HG02610 (cell line): ENCODE measurements at regions not wholly inside any gene's neighbourhood (a gene's known extent, or its start where the extent isn't known, plus 50 kb on each side); places are given as distances from the start of the nearest gene placed in this dataset.

Experiments
- ATAC-seq: cut with Tn5 transposase; IDR thresholded peaks from one replicate; pipeline ENCODE4 v1.9.1; 2021; ENCODE audit warnings: mild to moderate bottlenecking, moderate library complexity; ENCODE audit not compliant: unreplicated experiment

DNA sequence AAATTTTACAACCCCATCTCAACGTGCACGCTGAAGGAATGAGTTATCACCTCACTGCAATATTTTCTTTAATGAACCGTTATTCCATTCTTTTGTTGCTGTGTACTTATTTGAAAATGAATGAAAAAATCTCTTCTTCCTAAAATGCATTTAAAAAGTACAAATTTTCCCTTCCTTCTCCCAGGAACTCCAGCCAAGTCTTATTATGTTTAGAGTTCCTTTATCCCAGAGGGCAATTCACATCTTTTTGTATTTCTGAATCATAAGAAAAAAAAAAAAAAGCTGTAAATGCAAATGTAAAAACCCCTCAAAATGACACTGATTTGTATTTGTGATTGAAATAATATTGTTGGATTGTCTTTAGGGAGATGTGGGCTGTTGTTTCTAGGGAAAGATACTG lies 2194.3 kb upstream of the CELF4 start:
- no peak for ATAC-seq

DNA sequence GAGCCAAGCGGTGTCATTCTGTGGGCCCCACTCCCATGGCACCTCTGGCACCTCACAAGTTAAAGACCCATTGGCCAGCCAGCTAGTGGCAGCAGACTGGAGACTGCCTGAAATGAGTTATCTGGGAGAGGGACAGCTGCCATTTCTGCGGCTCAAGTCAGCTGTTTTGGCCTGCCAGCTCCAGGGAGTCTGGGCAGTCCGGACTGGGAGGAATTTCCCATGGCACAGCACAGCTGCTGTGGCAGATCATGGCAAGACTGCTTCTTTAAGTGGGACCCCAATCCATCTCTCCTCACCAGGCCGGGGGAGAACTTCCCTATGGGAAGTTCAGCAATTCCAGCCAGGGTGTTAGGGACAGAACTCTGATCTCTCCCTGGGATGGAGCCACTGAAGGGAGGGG lies 2187.6 kb upstream of the CELF4 start:
- no peak for ATAC-seq

DNA sequence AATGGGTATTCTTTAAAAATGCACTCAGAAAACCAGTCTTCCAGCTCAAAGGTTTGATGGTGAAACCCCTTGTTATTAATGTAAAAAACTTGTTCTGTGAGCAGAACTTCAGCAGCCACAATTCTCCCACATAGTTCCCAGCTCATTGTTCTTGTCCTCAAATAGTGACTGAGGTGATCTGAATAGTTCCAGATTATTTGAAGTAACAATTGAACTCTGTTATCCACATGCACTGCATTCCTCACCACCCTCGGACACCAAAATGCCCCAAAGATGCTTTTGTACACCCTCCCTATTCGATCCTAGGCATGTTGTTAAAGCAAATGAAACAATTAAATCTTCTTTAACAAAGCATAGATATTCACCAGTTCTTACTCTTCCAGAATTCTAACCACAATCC lies 2186.8 kb upstream of the CELF4 start:
- ATAC-seq, result no peak

DNA sequence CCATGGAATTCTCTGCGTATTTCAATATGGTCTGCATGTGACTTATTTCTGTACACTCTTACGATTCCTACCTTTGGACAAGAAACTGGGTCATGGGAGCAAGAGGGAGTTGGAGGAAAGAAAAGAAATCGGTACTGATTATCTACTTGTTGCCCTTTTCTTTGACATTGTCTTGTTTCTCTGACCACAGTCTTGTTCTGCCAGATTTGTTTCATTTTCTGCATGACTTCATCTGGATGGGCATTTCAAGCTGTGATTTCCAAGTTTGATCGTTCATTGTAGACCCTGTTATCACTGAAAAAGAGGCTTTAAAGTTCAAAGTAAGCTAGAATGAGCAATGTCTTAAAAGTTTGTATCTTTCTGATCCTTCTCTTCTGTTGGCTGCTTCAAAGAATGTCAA lies 2186.3 kb upstream of the CELF4 start:
- ATAC-seq, result no peak

DNA sequence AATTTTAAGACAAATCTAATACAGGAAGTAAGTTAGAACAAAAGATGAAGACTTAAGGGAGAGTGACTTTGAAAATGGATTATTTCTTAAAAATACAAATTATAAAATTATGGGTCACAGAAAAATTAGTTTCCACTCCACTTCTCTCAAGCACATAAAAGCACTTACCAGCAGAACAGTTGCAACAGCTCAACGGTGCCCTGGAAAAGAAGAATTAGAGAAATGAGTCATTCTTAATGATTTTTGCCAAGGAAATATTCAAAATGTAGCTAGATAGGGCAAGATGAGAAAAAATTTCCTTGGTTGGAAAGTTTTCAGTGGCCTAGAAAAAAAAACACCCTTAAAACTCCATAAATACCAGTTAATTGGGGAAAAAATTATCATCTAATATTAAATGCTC lies 2185.6 kb upstream of the CELF4 start:
- ATAC-seq, result no peak

DNA sequence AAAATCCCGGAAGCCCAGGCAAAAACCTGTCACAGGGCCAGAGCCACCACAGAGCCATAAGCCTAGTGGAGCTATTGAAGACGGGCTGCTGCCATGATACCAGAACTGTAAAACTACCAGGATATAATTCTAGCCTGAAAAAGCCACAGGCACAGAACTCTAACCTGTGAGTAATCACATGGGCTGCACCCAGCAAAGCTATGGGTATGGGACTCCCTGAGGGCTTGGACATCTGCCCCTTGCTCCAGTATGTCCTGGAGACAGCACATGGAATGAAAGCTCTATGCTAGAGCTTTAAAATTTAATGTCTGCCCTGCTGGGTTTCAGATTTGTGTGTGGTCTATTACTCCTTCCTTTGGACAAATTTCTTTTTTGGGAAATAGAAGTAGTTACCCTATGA lies 2183.6 kb upstream of the CELF4 start:
- no peak for ATAC-seq

DNA sequence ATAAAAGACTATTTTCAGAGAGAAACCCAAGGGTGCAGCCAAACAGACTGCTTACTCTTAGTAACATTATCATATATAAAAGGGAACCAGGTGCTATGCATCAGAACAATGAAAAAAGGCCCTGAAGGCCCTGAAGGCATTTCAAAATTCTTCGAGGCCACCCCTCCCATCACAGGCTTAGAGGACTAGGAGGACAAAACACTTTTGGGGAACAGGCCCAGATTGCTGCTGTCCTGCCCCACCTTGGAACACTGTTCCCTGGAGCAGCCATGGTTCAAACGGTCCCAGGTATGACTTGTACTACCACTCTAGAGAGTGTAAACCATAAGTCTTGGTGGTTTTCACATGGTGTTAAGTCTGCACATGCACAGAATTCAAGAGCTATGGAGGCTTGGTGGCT lies 2183.1 kb upstream of the CELF4 start:
- ATAC-seq, result no peak

DNA sequence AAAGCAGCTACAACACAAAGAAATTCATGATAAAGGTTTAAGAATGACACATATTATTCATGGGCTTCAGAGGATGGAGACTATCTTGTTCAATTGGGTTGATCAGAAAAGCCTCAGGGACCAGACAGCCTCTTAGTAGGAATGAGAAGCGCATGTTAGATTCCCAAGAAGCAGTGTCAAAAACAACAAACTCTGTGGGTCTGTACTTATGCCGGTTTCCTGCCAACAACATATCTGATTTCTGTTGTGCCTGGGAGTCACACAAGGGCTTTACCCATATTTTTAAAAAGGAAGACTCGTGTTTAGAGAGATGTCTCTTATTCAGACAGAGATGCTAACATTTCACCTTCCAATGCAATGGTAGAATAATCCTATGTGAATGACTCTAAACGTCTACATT lies 2180.6 kb upstream of the CELF4 start:
- no peak for ATAC-seq

DNA sequence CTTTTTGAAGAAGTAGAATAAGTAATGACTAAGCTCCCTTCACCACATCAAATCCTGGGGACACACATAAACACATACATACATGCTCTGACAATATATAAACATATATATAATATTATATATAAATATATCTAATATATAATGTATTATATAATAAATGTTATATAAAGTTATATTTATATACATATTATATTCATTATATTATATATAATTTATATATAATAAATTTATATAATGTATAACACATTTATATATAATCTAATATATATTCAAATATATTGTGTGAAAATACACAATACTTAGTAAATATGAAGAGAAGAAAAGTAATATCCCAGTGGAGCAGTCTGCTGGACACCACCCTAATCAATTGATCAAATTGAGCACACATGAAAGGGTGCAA lies 2177.9 kb upstream of the CELF4 start:
- no peak for ATAC-seq

DNA sequence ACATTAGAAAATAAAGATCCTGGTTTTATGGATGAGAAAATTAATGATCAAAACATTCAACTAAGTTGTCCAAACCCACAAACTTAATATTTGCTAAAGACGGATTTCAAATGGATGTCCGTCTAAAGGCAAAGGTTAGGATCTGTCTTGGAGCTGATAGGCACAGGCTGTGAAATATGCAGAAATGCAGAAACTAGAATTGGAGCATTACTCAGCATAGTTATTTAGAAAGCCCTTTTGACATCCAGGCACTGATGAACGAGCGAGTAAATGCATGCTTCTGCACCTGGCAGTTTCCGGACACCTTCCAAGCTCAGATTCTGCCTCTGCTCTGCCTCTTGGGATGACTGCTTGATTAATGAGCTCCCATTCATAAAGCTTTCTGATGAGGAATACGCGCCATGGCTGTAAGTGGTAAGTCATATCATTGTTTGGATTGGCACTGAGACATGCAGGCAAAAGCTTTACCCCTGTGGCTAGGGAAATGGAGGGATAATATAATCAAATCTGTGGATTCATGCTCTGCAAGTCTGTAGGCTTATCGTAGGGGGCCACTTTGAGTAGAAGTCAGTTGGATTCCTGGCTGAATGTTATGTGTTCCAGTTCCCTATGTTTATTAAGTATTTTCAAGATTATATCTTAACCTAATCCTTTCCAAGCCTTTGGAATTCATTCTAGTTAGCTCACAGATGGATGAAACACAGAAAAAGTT lies 2176.3 kb upstream of the CELF4 start:
- no peak for ATAC-seq

DNA sequence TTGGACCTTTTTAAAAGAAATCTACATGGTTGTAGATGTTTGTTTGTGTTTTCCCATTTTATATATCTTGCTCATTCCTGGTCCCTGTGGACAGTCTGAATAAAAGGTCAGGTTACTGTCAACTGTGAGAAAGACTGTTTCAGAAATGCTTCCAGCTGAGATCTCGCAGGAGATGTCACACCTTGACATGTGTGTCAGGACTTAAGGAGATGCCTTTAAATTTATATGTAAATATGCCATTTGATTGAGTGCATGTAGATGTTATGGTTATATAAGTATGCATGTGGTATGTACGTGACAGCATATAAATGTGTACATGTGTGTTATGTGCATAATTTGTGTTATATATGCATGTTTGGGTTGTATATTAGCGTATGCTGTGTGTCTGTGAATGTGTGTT lies 2172.3 kb upstream of the CELF4 start:
- ATAC-seq, result no peak

DNA sequence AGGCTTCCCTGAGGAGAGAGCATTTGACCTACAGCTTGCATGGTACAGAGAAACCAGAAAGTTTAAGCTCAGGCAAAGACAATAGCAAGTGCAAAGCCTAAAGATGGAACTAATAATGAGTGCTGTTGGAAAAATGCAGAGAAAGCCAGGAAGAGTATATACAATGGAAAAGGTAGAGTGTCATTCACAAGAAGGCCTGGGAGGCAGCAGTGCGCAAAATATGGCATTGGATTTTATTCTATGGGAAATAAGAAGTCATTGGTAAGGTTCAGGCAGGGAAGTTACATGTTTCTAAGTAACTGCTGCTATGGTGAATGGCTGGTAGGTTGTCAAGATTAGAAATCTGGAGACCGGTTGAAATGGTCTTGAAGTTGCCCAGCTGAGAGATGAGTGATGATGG lies 2167.3 kb upstream of the CELF4 start:
- ATAC-seq, result no peak

DNA sequence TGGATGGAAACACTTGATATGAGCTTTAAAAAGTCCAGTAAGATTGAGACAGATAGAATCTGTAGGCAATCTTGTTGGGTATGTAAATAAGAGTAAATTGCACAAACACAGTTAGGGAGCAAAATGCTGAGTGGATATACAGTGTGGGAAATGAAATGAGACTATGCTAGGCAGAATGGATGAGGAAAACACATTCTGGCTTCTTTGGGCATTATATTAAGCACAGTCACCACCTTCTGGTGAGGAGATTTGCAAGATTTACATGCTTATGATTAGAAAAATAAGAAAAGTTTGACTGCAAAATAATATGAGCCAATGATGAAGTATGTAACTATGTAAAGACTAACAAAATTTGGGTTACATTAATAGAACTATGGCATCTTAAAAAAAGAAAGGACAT lies 2165.0 kb upstream of the CELF4 start:
- ATAC-seq, result no peak

DNA sequence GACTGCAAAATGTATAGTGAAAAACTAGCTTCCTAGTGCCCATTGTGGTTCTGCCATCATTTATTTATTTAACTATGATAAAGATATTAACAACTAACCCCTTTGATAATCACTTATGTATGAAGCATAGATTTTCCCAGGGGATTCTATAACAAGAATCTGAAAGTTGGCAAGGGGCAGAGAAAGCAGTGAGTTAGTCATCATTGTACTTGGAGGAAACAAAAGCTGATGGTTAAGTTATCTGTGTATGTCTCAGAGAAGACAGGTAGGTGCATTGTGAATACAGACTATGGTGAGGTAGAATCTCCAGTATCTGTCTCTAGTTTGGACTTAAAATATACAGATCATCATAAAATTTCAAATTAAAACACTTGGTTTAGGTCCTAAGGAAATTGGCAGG lies 2159.1 kb upstream of the CELF4 start:
- ATAC-seq, result no peak

DNA sequence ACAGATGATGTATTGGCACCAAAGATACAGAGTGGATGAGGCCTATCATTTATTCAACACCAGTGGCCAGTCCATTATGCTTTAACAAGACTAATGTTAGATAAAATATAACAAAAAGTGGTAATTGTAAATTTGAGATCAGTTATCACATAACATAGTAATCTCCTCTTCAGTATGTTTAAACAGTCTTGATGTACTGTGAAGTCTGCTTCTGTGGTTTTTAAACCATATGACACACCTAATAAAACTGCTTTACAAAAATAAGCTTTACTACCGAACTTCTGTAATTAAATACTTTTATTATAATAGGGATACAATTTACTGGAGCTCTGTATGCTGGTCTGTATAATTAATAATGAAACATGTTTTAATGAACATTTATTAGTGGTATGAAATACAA lies 2156.1 kb upstream of the CELF4 start:
- ATAC-seq, result no peak

DNA sequence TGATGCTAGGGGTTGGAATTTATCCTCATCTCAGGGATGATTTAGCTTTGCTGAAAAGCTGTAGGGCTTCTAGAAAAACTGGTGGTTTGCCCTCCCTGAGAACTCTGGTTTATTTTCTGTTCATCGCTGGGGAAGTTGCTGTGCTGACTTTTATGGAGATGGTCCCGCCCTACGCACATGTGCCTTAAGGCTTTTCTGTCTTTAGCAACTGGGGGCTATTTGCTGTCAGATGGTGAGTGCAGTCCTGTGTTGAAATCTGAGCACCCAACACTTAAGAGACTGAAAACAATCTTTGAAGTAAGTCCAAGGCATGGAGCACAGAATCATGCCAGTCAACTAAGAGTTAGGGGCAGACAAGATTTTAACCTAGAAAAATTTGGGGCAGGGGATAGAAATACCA lies 2148.4 kb upstream of the CELF4 start:
- no peak for ATAC-seq

DNA sequence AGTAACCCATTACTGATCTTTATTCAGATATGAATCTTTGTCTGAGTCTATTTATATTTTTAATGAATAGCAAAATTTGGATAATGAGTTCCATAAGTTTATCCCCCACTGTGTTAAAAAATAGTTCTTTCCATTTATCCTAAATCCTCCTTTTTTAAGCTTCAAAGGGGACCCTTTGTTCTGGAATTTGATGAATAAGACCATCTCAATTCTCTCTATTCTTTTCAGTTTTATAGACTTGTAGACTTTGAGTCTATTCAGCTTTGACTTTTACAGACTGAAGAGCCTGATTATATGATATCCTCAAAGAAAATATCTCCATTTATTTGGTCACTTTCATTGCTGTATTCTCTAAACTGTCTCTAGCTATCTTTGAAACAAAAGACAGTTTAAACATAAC lies 2146.1 kb upstream of the CELF4 start:
- ATAC-seq, result no peak

DNA sequence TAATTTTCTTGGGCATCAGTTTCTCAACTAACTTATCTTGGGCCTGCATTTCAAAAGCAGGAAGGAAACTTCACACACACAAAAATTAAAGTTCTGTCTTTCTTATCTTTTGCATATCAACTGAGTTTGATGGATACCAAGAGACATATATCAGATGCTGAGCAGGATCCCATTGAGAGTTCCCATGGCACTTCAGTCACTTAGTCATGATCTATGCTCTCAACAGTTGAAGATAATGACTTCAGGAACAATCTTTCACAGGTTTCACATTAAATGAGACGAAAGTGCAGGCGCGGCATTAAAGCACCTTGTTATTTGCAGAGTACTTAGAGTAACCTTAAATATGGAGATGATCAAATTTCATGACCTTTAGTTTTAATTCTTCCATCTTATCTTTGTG lies 2139.8 kb upstream of the CELF4 start:
- no peak for ATAC-seq

DNA sequence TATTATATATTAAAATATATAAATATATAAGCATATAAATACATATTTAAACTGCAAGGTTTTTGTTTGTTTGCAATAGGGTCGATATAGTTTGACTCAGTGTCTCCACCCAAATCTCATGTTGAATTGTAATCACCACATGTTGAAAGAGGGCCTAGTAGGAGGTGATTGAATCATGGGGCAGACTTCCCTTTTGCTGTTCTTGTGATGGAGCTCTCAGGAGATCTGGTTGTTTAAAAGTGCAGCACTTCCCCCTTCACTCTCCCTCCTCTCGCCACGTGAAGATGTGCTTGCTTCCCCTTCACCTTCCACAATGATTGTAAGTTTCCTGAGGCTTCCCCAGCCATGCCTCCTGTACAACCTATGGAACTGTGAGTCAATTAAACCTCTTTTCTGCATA lies 2137.3 kb upstream of the CELF4 start:
- no peak for ATAC-seq

DNA sequence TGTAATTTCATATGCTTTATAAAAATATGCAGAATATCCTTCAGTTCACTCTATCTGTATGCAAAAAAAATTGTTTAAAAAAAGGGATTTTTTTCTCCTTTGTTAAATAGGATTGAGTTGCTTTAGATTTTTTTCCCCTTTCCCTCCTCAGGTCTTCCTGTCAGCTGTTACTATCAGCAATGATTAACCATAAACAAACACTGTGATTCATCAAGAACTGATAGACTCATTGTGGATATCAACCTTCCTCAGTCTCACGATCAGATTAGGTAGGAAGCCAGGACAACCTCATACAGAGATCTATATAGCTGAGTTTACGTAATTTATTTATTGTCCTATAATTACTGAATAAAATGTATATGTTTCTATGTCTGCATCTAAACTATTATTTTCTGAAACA lies 2136.2 kb upstream of the CELF4 start:
- ATAC-seq, result no peak

DNA sequence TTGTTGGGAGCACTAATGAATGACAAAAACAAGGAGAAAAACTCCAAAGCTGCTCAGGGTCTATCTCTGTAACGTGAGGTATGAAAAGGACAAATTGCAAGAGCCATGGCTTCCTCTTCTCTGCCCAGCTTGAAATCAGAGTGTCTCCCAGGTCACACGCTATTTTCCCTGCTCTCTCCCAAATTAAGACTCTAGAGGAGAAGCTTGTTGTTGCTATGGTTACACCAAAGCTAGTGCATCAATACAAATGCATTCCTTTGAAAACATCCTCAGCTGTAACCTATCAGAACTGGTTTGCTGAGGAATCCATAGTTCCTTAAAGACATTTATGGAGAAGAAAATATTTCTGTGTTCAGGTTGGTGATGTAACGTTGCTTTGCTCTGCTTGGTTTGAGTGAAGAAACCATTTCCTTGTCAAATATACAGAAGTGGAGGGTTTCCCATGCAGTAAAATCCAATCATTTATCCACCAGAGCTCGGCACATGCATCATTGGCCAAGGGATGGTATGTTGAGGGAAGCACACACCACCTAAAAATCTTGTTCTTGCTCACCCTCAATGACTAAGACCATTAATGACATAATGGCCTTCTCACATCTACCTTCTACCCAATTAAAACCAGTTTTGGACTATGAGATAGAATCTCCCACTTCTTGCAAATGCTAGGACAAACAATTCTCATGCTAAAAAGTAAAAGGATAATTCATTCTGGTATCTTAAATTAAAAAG lies 2135.6 kb upstream of the CELF4 start:
- no peak for ATAC-seq

DNA sequence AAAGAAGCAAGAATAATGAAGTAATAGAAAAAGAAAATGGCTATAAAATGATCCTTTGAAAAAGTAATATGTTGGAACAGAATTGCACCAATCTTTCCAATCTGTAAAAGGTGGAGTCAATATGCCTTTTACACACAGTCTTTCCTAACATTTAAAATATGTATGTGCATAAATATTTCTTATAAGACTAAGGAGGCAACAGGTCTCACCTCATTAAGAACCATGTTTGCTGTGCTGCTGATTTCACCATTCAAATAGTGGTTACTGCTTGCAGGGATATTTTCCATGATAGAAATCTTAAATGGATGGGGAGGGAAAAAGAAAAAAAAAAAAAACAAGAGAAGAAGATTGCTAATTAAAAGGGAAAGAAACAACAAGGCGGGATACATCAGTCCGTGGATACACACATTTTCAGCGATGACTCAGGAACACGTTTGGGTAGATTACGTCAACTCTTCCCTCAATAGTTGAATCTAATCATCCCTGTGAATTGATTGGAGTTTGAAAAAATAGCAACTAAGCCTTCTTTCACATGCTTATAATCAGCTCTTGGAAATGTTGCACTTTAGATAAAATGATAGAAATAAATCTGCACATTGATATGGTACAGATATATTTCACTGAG lies 2133.9 kb upstream of the CELF4 start:
- no peak for ATAC-seq
